DMS153 (cell line): ENCODE measurements at regions not wholly inside any gene's neighbourhood (a gene's known extent, or its start where the extent isn't known, plus 50 kb on each side); places are given as distances from the start of the nearest gene placed in this dataset.

Experiments
- DNase-seq: peaks from one replicate; lab custom pipeline; 2025; lab: John Stamatoyannopoulos, UW

DNA sequence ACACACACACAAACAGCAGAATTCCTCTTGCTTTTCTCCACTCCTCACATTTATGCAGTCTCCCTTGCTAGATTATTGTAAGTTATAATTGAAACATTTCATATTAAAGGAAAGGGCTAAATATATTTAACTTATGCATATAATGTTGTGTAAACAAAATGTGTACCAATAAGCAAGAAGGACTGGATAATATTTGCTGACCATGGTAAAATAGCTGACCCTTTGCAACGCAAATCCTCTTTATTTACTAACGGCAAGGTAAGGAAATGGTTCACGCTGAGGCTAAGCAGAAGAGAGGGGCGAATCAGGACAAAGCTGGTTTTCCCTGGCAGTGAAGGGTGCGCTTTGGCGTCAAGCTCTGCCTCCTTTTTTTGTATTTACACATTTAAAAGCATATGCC, 154.2 kb upstream of the IRX4 start:
- no peak for DNase-seq

DNA sequence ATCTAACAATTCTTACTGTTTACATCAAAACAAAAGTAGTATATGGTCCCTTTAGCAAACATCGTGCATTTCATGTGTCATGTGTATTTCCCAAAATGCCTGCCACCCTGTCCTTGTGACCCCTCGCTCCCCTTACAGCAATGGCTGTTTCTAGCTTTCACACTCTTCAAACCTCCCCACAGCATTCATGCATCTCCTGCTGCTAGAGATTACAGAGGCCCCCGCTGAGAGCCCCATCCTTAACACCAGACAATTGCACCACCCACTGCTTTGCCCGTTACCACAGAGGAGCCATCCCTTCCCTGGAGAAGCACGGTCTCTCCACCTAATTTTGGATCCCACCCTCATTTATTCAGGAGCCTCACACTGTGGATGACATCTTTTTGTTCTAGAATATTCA, 149.7 kb upstream of the IRX4 start:
- DNase-seq = no peak

DNA sequence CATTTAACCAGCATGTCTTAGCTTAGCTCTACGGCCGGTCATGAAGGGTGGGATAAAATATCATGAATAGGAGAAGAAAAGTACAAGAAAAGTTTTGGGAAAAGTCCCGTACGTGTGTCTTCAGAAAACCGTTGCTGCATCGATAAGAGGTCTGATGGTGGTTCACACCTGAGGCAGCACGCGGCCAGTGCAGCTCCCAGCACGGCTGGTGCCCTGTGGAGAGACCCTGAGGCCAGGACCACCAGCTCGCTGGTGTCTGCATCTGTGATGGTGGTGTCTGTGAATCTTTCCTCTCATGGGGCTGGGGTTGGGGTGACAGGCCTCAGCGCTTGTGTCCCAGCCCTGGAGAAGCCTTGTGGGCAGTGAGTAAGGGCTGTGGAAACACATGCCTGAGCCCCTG, 148.9 kb upstream of the IRX4 start:
- DNase-seq = no peak

DNA sequence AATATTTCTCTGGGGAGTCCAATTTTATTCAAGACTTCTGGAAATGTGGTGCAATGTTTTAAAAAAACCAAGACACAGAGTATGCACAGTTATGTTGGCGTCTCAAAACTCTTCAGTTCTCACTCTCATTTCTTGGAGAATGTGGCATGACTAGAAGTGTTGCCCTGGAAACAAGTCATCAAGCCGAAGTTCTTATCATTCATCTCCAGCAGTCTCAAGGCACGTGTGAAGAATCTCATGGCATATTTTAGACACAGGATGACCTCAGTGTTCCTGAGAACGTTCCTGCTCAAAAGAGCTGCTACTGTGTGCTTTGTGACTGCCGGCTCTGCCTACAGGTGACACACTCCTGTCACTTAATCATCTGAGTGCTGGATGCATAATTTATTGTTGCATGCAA, 147.4 kb upstream of the IRX4 start:
- no peak for DNase-seq

DNA sequence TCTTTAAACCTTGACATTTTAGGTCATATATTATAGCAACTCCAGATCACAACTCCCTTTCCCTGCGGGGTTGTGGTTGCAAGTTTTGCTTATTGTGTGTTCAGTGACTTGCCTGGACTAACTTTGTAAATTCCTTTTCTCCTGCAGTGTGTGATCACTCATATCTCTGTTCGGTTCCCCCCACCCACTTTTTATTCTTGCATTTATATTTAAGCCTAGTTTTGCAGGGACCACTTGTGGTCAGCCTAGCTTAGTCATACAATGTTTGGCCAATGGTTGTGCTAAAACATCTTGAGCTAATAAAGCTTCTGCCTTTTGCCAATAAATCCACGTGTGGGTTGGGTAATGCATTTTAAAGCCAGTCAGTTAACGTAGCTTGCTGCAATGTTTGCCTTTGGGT, 146.5 kb upstream of the IRX4 start:
- DNase-seq = no peak

DNA sequence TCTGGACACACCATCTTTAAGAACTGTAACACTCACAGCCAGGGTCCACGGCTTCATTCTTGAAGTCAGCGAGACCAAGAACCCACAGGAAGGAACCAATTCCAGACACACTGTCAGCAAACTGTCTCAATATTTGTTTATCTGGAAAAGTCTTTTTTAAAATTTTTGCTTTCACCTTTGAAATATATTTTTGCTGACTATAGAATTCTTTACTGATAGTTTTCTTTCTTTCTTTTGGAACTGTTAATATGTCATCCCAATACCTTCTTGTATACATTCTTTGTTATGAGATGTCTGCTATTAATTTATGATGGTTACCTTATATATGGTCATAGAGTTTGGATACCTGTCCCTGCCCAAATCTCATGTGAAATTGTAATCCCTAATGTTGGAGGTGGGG, 145.1 kb upstream of the IRX4 start:
- no peak for DNase-seq

DNA sequence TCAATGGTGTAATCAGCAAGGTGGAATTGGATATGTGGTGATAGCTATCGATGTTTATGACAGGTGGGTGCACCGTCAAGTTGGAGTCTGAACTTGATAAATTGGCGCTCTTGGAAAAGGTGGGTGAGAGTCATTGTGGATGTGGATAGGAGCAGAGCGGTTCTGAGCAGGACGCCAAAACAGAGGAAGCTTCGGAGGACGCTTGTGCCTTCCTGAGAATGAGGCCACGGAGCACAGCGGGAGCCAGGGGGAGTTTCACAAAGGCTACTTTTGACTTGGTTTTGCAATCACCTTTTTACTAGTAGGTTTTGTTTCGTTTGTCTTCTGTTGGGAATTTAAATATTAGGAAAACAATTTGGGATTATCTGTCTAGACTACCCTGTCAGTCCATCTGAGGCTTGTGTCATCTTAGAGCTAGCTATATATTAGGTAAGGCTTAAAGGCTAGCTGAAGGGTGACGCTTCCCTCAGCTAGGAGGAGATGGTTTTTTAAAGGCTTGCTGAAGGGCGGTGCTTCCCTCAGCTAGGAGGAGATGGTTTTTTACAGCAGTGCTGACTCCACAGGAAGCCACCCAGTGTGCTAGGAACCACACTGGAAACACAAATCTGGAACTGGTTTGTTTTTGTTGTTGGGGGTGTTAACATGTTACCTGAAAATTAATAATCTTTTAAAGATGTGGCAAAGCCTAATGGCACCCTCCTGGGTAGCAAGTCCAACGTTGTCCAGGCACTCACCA, 142.4 kb upstream of the IRX4 start:
- DNase-seq = no peak

DNA sequence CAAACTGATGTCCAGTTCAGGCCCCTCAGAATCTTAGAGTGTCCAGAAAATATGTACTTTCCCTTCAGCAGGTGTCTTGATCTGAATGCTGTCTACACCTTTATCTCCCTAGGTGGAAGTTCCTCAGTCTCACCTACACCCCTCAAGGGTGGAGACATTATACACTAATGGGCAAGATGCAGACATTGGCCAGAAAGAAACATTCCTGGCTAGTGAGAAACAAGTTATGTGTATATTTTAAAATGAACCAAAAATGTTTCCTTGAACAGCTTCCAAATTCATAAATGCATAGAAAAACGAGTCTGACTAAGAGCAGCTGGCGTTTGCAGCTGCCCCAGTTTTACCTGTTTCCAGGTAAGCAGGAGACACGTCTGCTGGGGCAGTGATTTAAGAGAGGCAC, 140.5 kb upstream of the IRX4 start:
- no peak for DNase-seq

DNA sequence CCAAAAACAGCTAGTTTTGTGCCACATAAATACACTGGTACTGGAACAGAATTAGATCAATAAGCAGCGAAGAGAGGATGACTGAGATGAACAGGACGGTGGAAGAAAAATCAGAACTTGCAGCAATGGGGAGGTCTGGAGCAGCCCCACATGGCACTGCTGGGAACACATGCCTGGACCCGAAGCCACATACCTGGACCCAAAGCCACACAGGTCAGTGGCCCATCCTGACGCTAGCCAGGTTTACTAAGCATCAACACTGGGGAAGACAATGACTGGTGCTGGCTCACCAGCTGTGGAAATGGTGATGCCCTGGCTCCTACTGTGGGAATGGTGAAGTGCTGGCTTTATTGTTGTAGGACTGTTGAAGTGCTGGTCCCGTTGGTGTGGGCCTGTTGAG, 139.7 kb upstream of the IRX4 start:
- DNase-seq = no peak

DNA sequence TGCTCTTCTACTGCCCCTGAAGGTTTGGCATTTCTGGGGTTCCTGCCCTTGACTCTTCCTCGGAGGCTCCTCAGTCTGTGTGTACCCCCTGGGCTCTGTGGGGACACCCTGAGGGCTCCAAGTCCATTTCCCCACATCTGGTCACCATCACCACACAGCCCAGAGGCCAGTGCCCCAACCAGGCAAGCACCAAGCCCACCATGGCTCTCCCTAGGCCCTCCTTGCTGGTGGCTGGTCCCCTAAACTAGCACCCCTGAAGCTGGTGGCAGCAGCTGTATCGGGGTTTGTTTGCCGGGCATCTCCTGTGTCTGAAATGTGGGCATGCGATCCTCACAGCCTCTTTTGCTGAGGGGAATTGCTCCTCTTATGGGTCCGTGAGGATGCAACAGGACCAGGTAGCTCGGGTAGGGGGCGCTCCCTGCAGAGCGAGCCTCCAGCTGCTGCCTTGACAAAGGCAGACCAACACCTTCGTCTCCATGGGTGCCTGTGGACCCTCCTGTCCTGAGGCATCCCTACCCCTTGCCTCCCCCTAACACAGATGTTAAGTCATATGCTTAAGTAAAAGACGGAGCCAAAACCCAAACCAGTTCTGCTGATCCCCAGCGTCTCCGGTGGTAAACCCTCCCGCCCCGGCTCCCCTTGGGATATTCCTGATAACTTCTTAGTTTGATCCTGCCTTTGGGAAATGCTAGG, 138.9 kb upstream of the IRX4 start:
- no peak for DNase-seq

DNA sequence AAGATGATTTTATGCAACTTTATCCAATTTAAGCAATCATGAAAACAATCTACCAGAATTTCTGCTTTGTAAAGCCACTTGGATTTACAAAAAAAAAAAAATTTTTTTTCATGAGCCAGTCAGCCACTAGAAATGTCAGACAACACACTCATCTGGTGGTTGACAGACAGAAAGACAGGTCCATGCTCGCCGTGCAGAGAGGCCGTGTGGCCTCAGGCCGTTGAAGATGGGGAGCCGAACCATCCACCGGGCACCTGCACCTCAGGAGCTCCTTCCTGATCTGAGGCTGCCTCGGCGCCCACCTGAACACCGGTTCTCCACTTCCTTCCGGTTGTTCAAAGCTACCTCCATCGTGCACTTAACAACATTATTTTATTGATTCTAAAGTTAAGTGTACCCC, 138.0 kb upstream of the IRX4 start:
- no peak for DNase-seq

DNA sequence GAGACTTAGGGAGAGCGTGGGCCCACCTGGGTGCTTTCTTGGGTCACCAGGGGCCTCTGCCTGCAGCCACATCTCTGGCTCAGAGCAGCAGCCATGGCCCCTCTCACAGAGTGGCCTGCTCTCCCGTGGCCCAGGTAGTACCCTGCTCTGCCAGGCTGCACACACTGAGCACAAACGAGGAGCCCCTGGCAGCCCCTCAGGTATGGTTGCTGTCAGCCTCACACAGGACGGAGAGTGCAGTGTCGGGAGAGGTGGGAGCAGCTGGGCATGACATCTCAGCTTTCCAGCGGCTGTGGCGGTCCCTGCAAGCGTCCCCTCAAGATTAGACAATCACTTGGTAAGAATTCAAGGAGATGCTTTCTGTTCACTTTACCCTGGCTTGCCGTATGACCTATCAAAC, 137.0 kb upstream of the IRX4 start:
- DNase-seq = no peak

DNA sequence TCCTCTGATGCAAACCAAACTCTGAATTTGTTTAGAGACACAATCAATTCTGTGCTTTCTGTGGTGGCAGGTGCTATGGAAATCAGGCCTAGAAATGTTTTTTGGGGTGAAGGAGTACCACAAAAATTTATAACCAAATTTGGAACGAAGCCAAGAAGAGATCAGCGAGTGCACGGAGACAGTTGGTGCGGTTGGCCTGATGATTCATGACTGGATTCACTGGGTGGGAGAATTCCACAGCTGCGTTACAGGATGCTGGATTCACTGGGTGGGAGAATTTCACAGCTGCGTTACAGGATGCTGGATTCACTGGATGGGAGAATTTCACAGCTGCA, 135.6 kb upstream of the IRX4 start:
- no peak for DNase-seq

DNA sequence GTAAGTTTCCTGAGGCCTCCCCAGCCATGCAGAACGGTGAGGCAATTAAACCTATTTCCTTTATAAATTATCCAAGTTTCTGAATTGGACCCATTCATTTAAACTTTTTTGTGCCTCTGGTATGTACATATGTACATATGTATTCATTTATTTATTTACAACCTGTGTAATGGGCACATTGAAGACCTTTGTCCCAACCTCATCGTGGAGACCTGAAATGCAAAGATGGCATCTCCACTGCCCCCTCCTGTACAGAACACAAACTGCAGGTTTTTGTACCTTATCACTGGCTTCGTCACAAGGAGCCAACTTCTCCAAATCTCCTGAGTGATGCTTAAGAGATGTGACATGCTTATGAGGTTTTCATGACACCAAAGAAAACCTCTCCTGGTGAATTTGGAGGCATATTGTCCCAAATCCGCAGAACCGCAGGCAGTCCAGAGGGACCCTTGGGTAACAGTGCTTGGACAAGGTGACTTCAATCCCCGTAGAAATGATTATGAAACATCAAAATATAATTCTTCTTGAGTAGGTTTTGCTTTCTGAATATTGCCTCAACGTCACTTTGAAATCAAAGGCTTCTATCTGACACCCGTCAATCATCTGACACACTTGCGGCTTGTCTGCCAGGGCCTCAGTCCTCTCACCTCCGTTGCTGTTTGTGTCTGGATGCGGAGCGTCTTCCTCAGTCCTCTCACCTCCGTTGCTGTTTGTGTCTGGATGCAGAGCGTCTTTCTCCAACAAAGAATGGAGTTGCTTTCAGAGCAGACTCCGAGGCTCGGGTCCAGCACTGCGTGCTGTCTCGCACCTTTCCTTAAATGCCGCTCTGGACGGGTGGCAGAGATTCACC, 135.0 kb upstream of the IRX4 start:
- no peak for DNase-seq

DNA sequence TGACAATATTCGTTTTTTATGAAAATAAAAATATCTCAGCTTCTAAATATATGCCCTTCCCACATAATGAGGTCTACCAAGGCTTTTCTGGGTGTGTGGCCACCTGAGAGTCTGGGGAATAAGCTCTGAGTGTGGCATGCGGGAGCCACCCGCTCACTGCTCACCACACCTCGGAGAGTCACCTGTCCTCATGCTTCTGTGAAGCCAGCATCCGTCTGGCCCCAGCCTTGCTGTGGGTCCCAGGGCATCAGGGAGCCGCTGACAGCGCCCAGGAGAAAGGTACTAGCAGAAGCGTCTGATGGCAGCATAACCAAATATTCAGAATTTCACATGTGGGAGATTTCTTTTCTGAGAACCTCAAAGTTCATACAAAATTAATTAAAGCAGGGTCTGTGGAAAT, 133.2 kb upstream of the IRX4 start:
- DNase-seq = no peak

DNA sequence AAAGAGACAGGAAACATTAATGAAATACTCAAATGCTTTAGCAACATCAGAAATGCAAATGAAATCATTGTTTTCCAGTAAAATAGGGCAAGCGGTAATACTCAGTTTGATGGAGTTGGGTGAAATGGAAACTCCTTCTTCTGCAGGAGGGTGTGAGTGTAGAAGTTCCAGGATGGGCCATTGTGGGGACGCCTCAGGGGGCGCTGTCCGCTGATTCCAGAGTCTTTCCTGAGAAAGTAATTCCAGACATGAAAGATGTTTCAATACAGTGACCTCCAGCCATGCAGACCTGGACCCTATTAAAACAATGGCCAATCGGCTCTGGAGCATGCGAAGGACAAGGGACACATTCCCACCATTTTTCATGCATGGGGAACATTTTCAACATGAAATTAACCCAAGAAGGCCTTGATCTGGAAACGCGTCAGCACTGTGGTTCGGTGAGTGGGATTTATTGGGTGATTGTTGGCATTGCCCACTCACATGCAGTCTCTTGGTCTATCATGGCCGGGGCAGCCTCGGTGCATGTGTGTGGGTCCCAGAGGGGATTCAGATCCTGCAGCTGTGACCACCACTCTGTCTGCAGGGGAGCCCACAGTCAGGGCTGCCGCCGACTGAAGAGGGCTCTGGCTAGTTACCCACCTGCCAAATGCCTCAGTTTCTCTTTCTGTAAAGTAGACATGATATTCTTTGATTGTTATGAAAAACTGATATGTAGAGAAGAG, 132.6 kb upstream of the IRX4 start:
- DNase-seq = no peak

DNA sequence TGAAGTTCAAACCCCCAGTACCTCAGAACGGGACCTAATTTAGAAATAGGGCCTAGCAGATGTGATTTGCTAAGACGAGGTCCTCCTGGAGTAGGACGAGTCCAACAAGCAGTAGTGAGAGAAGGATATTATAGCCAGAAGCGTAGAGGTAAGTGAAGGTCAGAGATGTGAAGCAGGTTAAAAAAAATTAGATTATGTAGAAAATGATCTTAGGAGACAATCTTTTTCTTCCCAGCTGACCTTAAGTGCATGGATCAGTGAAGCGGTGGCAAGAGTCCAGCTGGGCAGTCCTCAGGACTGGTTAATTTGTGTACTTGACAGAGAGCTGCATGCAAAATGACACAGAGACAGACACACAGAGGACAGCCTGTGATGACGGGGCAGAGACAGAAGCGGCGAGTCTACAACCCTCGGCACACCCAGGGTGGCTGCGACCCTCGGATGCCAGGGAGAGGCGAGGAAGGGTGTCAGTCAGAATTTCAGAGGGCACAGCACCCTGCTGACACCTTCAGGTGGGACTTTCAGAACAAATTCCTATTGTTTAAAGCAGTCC, 131.4 kb upstream of the IRX4 start:
- DNase-seq = no peak

DNA sequence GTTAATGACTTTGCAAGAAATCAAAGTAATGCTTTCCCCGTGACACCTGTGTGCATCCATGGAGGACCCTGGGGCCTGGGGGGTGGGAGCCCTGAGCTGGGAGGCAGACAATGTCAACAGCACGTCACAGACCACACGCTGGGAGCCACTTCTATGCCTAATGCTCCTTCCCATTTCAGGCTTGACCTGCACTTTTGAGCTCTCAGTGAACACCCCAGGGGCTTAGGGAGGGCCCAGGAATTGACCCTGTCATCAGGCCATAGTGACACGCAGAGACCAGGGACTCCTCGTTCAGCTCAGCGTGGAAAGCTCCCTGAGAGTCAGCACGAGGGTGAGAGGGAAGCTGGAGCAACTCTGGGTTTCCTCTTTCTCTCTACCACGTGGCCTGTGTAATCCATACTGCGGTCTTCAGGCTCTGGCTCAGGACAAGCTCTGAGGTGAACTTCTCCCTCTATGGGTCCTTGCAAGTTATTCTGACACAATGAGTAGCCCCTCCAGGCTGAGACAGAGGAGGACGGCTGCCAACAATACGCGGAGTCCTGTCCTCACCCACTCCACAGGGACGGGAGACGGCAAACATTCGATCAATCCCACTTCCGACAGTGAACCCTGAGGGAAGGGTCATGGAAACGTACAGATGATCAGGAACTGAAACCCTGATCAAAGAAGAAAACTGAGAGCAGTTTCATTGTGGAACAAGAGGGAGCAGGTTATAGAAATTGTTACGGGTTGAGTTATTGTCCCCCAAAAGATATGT, 130.8 kb upstream of the IRX4 start:
- no peak for DNase-seq

DNA sequence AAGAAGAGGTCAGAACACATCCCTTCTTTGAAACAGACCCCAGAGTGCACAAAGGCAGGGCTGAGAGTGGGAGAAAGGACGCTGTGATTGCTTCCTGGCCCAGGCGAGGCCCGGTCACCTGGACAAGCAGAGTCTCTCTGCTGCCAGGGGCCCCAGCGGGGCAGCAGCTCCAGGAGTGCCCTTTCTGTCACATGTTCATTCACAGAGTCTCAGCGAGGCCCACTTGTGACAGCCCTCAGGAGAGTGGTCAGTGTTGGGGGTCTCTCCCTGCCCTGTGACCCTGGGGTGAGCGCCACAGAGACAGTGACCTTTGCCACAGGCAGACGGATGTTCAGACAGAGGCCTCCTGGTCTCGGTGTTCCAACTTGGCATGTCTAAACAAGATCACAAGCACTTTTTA, 130.2 kb upstream of the IRX4 start:
- no peak for DNase-seq

DNA sequence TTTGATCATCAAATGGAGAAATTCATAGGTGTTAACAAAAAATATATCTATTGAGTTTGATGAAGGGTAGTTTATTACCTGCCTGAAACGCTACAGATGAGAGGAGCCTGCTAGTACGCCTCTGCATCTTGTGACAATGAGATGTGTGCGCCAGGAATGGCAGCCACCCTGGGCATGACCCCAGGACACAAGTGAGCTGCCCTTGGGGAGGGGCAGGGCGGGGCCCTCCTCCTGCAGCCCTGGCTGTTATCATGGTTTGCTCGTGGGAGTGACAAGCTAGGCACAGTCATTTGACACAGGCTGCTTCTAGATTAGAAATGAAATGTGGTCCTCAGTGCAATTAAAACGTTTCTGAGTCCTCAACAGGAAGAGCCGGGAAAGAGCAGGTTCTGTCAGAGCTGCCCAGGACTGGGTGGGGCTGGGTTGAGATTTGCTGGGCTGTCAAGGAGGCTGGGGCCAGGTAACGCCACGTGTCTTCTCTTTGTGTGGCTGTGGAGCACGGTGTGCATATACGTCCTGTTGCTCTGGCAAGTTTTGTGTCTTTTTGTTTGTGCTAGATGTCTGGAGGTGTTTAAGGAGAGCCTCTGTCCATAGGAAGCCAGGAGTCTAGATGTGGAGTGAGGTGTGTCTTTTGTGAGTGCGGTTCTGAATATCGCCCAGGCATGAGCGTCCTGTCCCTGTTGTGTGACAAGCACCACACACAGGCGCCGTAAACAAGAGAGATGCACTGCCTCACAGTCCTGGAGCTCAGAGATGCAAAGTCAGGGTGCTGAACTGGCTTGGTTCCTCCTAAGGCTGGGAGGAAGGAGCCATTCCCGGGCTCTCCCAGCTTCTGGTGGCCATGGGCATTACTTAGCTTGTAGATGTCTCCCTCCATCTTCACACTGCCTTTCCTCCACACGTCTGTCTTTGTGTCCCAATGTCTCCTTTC, 129.0 kb upstream of the IRX4 start:
- DNase-seq = no peak
